ENCODE measurements at regions not wholly inside any gene's neighbourhood (a gene's known extent, or its start where the extent isn't known, plus 50 kb on each side); places are given as distances from the start of the nearest gene placed in this dataset.

DNA sequence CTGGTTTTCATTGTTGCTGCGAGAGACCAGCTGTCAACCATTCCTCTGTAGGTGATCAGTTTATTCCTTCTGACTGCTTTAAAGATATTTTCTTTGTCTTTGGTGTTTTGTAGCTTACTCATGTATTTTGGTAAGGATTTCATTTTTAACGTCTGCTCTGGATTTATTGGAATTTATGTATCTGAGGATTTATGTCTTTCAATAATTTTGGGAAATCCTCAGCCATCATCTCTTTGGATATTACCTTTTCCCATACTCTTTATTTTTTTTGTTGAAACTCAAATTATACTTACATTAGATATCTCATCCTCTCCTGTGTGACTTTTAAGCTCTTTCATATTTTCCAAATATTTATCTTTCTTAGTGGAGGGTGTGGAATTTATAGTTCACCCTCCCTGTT is 62.7 kb upstream of the COL8A1 start:
- TF ChIP-seq, protein P1, sequence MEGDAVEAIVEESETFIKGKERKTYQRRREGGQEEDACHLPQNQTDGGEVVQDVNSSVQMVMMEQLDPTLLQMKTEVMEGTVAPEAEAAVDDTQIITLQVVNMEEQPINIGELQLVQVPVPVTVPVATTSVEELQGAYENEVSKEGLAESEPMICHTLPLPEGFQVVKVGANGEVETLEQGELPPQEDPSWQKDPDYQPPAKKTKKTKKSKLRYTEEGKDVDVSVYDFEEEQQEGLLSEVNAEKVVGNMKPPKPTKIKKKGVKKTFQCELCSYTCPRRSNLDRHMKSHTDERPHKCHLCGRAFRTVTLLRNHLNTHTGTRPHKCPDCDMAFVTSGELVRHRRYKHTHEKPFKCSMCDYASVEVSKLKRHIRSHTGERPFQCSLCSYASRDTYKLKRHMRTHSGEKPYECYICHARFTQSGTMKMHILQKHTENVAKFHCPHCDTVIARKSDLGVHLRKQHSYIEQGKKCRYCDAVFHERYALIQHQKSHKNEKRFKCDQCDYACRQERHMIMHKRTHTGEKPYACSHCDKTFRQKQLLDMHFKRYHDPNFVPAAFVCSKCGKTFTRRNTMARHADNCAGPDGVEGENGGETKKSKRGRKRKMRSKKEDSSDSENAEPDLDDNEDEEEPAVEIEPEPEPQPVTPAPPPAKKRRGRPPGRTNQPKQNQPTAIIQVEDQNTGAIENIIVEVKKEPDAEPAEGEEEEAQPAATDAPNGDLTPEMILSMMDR (conservative IDR thresholded peaks at IDR 0.05; ENCODE audit: low read length), result no peak
- no peak for TF ChIP-seq EZH2phosphoT487 (IDR thresholded peaks at IDR 0.05; ENCODE audit: borderline replicate concordance, low read depth, low read length)
